Activated CD8-positive, alpha-beta memory T cell treated with anti-CD3 and anti-CD28 coated beads, Interleukin-2, amount 50 U/mL, for 48 hours (primary cell): ENCODE measurements at regions not wholly inside any gene's neighbourhood (a gene's known extent, or its start where the extent isn't known, plus 50 kb on each side); places are given as distances from the start of the nearest gene placed in this dataset.

Experiments used
- DNase-seq: peaks from one replicate; pipeline ENCODE4 v3.0.0-alpha.2; 2020

DNA sequence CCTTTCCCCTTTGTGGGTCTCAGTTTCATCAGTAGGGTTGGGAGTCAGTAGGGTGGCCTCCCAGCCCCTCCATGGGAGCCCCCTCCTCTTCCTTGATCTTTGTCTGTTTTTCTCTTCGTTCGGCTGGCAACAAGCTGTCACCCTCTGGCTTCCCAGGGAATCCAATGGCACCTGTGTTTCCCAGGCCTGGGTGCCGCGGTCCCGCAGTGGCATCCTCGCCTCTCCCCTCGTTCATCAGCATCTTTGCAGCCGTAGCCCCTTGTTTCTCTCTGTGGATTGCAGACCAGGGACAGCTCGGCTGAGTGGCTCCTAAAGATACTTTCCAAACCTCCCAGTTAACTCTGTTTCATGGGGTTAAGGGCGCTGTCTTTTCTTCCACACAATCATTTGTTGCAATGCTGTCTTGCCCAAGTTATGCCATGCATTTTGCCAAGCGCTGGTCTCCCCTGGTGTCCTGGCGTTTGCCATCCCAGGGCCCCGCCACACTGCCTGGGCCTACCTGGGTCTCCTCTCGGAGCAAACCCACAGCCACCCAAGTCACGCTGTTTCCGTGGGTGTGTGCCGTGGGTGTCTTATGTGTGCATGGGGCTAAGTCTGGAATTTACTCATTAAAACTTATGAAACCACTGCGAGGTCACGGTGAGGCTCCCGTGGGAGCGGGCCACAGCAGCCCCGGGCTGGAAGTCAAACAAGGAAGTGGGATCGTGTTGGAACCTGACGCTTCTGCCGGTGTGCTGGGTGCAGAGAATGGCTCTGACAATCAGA lies 189.4 kb upstream of the SHH start:
- DNase-seq: peak; percentile 10

DNA sequence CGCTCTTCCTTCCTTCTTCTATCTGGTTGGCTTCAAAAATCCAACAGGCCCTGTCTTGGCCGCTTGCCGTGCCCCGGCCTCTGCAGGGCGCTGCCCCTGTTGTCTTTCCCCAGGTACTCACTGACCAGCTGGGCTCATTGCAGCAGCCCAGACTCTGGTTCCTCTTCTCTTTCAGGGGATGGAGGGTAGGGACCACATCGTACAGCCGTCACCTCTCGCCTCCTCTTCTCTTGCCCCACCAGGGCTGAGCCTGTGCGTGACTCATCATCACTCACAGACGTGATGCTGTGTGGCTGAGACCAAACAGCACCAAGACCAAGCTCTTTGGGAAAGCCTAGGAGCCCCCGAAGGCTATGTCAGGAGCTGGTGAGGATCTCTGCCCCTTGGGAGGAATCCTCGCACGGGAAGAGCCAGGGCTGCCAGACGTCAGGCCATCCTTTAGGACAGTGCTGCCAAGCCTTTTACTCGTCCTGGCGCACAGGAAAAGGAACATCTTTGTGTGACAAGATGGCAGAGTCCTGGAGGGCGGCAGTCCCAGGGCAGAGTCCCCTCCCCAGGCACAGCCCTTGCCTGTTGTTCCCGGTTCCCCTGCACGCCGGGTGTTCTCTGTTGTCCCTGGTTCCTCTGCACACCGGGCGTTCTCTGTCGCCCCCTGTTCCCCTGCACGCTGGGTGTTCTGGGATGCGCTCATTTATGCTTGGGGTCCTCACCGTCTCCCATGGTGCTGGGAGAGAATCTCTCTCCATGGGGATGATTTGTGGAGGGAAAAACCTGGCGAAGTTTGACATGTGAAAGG lies 188.5 kb upstream of the SHH start:
- peak; percentile 60 for DNase-seq

DNA sequence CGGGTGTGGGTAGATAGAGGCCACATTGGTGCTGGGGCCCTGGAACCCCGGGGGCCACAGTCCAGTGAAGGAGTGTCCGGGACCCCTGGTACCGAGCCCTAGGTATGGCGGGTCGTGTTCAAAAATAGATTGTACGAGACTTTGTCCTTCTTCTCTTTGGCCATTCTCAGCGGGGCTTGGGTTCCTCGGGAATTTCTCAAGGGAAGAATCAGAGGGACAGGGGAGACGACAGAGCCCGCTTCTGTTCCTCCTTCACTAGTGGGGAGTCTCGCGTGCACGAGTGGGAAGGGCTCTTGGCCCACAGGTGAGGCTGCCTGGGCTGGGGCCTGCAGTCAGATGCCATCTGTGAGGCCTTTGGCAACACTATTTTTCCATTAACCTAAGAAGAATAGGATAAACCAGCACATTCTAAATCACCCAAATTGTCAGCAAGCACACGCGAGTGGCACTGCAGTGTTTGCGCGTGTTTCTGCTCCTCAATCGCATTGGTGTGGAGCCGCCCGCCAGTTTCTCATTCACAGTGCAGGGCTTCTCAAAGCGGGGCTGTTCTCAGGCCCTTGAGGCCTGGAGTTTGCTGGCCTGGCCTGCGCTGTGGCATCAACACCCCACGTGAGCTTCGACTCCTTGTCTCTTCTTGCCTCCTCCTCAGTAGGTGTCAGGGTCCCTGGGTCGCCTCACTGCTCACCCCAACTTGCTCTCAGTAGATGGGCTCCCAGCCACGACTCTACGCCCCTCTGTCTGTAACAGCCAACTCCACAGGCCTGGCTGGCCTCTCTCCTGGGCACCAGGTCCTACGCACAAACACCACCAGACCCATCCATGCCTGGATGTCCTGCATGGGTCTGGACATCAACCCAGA lies 187.6 kb upstream of the SHH start:
- DNase-seq: peak; percentile 47

DNA sequence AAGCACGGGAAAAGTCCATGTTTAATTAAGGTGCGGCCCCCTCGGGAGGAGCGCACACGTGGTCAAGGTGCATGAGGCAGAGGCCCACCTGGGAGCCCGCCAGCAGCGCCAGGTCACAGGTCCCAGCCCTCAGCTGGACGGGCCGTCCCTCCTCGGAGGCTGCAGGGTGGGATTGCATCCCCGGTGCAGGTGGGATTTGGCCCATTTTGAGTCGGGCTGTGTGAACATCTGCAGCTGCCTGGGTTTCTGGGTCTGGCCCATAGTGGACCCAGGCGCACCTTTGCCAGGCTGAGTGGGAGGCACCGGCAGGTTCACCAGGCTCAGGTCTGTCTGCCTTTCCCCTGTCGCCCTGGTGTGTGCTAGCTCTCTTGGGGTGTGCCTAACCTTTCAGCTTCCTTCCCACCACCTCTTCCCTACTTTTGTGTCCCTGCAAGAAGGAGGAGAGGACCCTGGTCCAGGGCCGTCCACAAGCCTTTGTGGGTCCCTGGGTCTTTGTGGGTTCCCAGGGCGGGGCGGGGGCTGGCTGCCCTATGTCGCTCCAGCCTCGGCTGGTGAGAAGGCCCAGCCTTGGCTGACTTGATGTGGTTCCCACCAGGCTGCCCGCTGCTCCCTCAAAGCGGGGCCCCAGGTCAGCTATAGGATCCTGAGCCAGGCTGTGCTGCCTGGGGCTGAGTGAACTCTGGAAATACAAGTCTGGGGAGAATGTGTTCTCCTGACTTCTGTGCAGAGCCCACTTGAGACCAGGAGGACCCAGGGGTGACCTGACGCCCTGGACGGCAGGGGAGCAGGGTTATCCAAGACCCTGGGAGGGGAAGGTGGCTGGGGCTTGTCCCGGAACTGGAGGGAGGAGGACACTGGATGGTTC lies 186.7 kb upstream of the SHH start:
- DNase-seq: peak; percentile 53

DNA sequence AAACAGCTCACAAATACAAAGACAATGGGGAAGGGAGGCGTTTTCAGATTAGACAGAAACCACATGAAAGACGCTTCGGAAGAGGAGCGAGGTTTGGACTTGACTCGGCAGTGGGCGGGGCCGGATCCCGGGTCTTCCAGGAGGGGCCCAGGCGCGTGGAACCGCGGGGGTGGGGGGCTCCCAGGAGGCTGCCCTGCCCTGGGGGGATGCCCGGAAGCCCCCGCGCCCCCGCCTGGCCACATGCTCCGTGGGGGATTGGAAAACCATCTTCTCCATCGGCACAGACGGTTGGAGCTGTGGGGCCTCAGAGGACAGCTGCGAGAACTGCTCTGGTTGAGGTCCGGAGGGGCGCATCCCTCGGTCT lies 186.0 kb upstream of the SHH start:
- DNase-seq: peak; percentile 74

DNA sequence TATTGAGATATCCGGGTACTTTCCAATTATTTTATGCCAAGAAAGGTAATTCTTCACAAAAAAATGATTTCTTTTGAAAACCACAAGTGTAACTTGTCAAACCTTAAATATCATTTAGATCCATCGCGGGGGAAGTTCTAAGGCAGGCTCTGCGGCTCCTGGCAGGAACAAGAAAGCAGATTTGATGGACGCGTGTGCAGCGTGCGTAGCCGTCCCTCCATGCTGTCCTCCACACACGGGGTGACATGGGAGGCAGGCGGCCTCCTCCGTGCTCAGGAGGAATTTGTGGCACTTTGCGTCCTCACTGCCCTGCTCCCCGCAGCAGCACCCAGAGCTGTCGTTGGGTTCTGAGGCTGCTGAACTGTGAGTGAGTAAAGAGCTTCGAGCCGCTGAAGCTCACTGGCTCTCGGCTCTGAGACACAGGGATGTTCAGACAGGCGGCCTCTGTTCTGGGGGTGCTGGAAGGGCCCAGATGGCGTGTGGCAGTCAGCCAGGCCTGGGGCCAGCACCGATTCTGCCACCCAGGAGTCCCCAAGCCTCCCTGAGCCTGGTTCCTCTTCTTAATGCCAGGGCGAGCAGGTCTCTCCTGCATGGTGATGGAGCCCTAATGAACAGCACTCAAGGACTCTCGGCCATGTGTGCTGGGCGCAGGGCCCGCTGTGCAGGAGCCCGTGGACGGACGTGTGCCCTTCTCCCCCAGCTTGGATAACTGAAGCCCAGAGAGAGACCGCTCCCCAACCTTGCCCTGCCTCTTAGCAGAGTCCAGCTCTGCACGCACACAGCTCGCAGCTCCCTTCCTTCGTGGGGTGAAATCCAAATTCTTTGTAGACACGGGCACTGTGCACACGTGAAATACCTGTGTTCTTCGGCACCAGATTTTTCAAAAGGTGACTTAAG lies 185.4 kb upstream of the SHH start:
- peak; percentile 63 for DNase-seq

DNA sequence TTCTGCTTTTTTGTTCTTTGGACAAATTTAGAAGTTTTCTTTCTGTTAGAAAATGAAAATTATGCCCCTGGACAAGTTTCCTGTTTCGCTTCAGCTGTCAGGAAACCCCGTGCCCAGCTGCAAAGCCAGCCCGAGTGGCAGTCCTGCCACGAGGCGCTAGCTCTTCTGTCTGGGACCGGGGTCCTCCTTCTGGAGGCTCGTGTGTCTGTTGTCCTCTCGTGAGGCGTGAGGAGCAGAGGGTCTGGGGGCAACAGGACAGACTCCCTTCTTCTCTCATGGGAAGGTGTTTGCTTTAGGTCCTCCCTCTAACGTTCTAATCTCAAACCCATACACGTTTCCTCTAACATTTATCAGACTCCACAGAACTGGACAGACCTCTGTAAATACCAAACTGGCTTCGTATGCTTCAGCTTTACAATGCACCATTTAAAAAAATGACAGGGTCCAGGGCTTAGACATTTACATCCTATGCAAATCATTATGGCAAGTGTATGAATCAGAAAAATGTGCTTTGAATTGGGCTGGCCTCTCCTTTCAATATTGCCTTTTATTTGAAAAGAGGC lies 184.5 kb upstream of the SHH start:
- DNase-seq: peak; percentile 51

DNA sequence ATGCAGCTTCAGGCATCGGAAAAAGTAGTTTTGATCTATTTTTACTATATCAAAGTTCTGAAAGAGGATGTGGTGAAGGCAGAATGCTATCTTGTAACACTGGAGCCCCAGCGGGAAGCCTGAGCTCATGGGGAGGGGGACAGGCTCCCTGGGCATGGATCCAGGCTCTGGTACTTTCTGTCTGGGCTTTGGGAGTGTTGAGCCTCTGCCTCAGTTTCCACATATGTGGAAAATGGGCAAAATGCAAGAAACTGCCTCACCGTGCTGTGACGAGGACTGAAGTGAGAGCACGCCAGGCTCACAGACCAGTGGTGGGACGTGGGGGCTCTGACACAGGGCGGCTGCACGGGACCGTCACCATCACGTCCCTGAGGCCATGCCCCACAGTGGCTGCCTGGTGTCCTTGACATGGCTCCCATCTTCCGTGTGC lies 182.9 kb upstream of the SHH start:
- DNase-seq: peak; percentile 55

DNA sequence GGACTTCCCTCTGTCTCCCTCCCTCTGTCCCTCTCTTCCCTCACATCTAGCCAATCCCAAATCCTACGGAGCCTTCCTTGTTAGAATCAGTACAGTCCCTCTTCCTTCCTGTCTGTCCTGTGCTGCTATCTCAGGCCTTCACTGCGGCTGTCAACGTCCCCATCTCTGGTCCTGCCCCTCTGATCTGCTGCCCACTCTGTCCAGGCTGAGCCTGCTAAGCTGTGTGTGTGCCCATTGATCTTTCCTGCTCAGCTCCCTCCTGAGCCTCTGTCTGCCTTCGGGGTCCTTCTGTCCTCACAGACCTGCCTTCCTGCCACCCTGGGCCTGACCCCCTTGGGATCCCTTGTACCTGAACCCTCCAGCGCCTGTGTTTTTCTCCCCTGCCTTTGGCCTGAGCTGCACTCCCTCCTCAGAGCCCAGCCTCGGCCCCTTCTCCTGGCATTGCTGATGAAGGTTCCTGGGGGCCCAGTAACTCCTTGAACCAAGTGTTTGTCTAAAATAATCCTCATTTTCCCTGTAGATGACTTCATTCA lies 182.1 kb upstream of the SHH start:
- peak; percentile 45 for DNase-seq

- DNase-seq: peak; percentile 49
Observed at GRCh38 chr7:155993420-155994278, 181.4 kb upstream of the SHH start.

GRCh38 chr7:155992974-155993373 lies 180.7 kb upstream of the SHH start:
- DNase-seq: peak; percentile 29

DNA sequence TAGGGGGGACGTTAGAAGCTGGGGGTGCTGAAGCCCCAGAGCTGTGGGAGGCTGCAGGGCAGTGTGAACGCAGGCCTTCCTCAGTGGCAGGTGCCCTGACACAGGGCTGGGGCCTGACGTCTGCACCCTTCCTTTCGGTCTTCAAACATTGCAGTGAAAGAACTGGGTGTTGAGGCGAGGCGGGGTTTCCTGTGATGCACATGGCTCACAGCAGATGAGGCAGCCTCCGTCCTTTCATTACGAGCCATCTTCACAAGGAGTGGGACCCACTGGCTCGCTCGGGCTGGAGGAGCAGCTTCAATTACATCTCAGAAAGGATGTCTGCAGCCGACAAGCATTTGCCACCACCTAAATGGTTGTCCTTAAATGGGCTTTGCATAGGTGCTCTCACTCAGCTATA lies 180.3 kb upstream of the SHH start:
- peak; percentile 52 for DNase-seq

DNA sequence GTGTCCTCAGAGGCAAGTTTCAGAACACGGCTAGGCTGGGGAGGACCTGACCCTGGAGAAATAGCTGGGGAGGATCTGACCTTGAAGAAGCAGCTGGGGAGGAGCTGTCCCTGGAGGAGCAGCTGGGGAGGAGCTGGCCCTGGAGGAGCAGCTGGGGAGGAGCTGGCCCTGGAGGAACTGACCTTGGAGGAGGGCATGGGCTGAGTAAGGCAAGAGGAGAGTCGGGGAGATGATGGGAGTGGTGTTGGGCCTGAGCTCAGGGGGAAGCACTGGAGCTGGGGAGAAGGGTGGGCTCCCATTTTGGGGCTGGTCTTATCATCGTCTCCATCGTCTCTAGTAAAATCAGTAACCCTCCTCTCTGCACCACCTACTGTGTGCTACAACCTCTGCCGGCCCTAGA lies 179.8 kb upstream of the SHH start:
- no peak for DNase-seq

DNA sequence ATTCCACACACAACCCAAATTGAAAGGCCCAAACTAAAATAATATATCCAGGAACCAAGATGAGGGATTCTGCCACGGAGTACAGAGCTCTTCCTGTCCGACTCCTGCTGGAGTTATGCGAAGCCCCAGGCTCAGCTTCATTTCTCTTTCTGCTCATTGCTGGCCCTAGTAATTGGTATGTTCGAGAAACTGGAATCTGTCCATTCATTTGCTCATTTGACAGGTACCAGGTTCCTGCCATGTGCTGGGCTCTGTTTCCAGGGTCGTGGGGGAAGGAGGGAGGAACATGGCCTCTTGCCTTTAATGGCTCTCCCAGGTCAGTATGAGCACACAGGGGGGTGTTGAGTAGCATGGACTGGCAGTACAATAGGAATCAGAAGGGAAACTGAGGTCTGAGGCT lies 179.2 kb upstream of the SHH start:
- DNase-seq: no peak

- DNase-seq: no peak
Observed at GRCh38 chr7:155988416-155988815, 176.2 kb upstream of the SHH start.

- DNase-seq: no peak
Observed at GRCh38 chr7:155987681-155988235, 175.5 kb upstream of the SHH start.

DNA sequence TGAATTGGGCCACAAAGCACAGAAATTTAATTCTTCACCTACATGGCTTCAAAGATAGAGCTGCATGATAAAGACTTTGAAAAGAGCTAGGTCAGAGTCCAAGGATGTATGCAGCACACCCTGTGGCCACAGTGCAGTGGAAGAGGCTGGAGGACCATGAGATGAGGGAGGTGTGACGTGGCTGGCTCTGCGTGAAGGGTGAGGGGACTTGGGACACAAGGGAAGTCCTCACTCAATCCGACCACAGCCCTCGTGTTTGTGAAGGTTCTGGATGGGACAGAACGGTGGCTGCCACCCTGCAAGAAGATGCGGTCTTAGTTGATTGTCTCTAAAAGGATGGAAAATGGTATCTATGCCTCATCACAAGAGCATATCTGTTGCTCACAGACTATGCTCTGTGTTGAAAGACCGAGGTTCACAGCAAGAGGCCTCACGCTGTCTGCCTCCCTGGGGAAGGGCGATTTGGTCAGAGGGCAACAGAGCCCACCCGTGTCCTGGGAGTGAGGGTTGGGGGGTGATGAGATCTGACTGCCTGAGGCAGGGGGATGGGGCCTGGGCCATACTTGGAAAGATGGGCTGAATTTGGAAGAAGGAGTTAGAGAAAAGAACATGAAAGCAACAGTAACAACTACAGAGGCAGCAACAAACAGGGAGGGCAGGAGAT lies 174.4 kb upstream of the SHH start:
- DNase-seq: no peak

- DNase-seq: no peak
Observed at GRCh38 chr7:155985518-155986250, 173.4 kb upstream of the SHH start.
